H1 (cell line): ENCODE measurements at regions not wholly inside any gene's neighbourhood (a gene's known extent, or its start where the extent isn't known, plus 50 kb on each side); places are given as distances from the start of the nearest gene placed in this dataset.

Experiments
- CTCF ChIA-PET: fragments of 300-600 bp; sonication (Branson Sonifier 250); formaldehyde crosslinking; loops from one replicate; lab custom pipeline; 2021; ENCODE audit not compliant: partially characterized antibody; lab: Charles Lee
- POLR2A ChIA-PET: fragments of 300-600 bp; sonication (Branson Sonifier 250); formaldehyde crosslinking; loops from one replicate; lab custom pipeline; 2021; ENCODE audit warnings: inconsistent platforms; ENCODE audit not compliant: partially characterized antibody; lab: Charles Lee
- DNase-seq, 2 experiments: peaks; one replicate each; pipeline versions ENCODE4 v3.0.0 to v3.0.0-alpha.2; 2010 to 2022; ENCODE audit warnings: low spot score in 2 of 2, low read depth in 1 of 2, mixed read lengths in 1 of 2
- FAIRE-seq: peaks from 2 replicates; lab custom pipeline; 2011; peaks lifted over from hg19 to GRCh38; lab: Jason Lieb, UNC
- H2AFZ ChIP-seq: 2 replicates; pipeline ENCODE4 v1.8.1; 2012; ENCODE audit warnings: low read length, inconsistent platforms
- H2AK5ac ChIP-seq: 2 replicates; pipeline ENCODE4 v1.6.1; 2013; ENCODE audit warnings: low read depth, low read length
- H2BK120ac ChIP-seq: replicated peaks from 2 replicates; pipeline ENCODE3; 2013; ENCODE audit warnings: low read depth, low read length, inconsistent platforms
- H2BK12ac ChIP-seq: 2 replicates; pipeline ENCODE4 v1.6.1; 2013; ENCODE audit warnings: low read depth, low read length
- H2BK15ac ChIP-seq: 2 replicates; pipeline ENCODE4 v1.6.1; 2013; ENCODE audit warnings: low read length
- H2BK20ac ChIP-seq: 2 replicates; pipeline ENCODE4 v1.6.1; 2013; ENCODE audit warnings: low read length
- H2BK5ac ChIP-seq: 2 replicates; pipeline ENCODE4 v1.6.1; 2013; ENCODE audit warnings: low read depth, low read length
- H3K14ac ChIP-seq: 2 replicates; pipeline ENCODE4 v1.6.1; 2013; ENCODE audit warnings: inconsistent platforms; ENCODE audit not compliant: insufficient read length
- H3K18ac ChIP-seq: 2 replicates; pipeline ENCODE4 v1.6.1; 2013; ENCODE audit warnings: low read length; ENCODE audit errors: extremely low read depth
- H3K23ac ChIP-seq: 2 replicates; pipeline ENCODE4 v1.6.1; 2013; ENCODE audit warnings: inconsistent platforms; ENCODE audit not compliant: insufficient read length
- H3K23me2 ChIP-seq: 2 replicates; pipeline ENCODE4 v1.6.1; 2013; ENCODE audit warnings: low read depth, low read length
- H3K27ac ChIP-seq: 2 replicates; pipeline ENCODE4 v1.6.1; 2011; ENCODE audit warnings: low read depth, low read length, inconsistent platforms
- H3K27me3 ChIP-seq, 4 experiments: replicated peaks in 1 of 4; 1 replicate in 1 of 4; 2 replicates in 3 of 4; pipeline versions ENCODE4 v1.6.1 to v1.8.1; 2011 to 2013; ENCODE audit warnings: low read length in 3 of 4, mild to moderate bottlenecking in 3 of 4, inconsistent platforms in 2 of 4, mixed read lengths in 2 of 4, moderate library complexity in 1 of 4; ENCODE audit not compliant: control insufficient read depth in 3 of 4, insufficient read depth in 3 of 4; ENCODE audit errors: extremely low read depth in 1 of 4
- H3K36me3 ChIP-seq, 4 experiments: 2 replicates each; pipeline versions ENCODE4 v1.6.1 to v1.8.1; 2011 to 2013; ENCODE audit warnings: mild to moderate bottlenecking in 4 of 4, low read length in 3 of 4, moderate library complexity in 2 of 4, control low read depth in 1 of 4, inconsistent platforms in 1 of 4; ENCODE audit not compliant: insufficient read depth in 4 of 4, control insufficient read depth in 2 of 4
- H3K4ac ChIP-seq: replicated peaks from 2 replicates; pipeline ENCODE3; 2013; ENCODE audit warnings: low read length, low read depth, mixed read lengths, inconsistent platforms; ENCODE audit not compliant: insufficient read length
- H3K4me1 ChIP-seq, 4 experiments: replicated peaks in 1 of 4; 1 replicate in 1 of 4; 2 replicates in 3 of 4; pipeline versions ENCODE4 v1.6.1 to v1.8.1; 2011 to 2013; ENCODE audit warnings: low read length in 3 of 4, inconsistent platforms in 2 of 4, mixed read lengths in 1 of 4; ENCODE audit not compliant: insufficient read depth in 4 of 4, control insufficient read depth in 3 of 4
- H3K4me2 ChIP-seq, 2 experiments: 2 replicates each; pipeline versions ENCODE4 v1.6.1 to v1.8.1; 2011 to 2013; ENCODE audit warnings: low read depth in 2 of 2, low read length in 2 of 2, control low read depth in 1 of 2, inconsistent platforms in 1 of 2, mild to moderate bottlenecking in 1 of 2; ENCODE audit not compliant: insufficient read depth in 1 of 2
- H3K4me3 ChIP-seq, 4 experiments: fragments of 200-600, 300-600 bp in 1 of 4; sonication (generic), shearing (Covaris generic), sonication (Bioruptor Twin) in 1 of 4; 2 replicates each; pipeline versions ENCODE4 v1.5.1 to v1.8.1; 2011 to 2016; ENCODE audit warnings: low read length in 4 of 4, low read depth in 3 of 4, control low read depth in 2 of 4, inconsistent platforms in 2 of 4, mild to moderate bottlenecking in 2 of 4, mixed read lengths in 1 of 4, moderate library complexity in 1 of 4; ENCODE audit not compliant: insufficient read depth in 2 of 4; ENCODE audit errors: extremely low read depth in 1 of 4
- H3K56ac ChIP-seq: replicated peaks from 2 replicates; pipeline ENCODE3; 2013; ENCODE audit warnings: low read depth, mild to moderate bottlenecking, mixed read lengths, low read length, inconsistent platforms; ENCODE audit not compliant: insufficient read length
- H3K79me1 ChIP-seq: 2 replicates; pipeline ENCODE4 v1.6.1; 2013; ENCODE audit warnings: low read depth, low read length, control low read depth
- H3K79me2 ChIP-seq, 2 experiments: 2 replicates each; pipeline versions ENCODE4 v1.6.1 to v1.8.1; 2012 to 2013; ENCODE audit warnings: low read length in 2 of 2, mild to moderate bottlenecking in 2 of 2, inconsistent platforms in 1 of 2; ENCODE audit not compliant: insufficient read depth in 2 of 2, control insufficient read depth in 1 of 2
- H3K9ac ChIP-seq, 4 experiments: replicated peaks in 1 of 4; 1 replicate in 1 of 4; 2 replicates in 3 of 4; pipeline versions ENCODE4 v1.6.1 to v1.8.1; 2011 to 2013; ENCODE audit warnings: low read depth in 3 of 4, low read length in 3 of 4, control low read depth in 2 of 4, mild to moderate bottlenecking in 2 of 4, moderate library complexity in 2 of 4, inconsistent platforms in 1 of 4; ENCODE audit errors: extremely low read depth in 1 of 4
- H3K9me3 ChIP-seq, 2 experiments: 2 replicates each; pipeline versions ENCODE4 v1.6.1 to v1.8.1; 2012 to 2013; ENCODE audit warnings: mild to moderate bottlenecking in 2 of 2, moderate library complexity in 2 of 2, control low read depth in 1 of 2, inconsistent platforms in 1 of 2, low read depth in 1 of 2, low read length in 1 of 2, mixed read lengths in 1 of 2; ENCODE audit not compliant: insufficient read depth in 2 of 2
- H4K20me1 ChIP-seq, 2 experiments: replicated peaks in 1 of 2; 2 replicates each; pipeline versions ENCODE3 to v1.8.1; 2011 to 2013; ENCODE audit warnings: inconsistent platforms in 2 of 2, low read length in 2 of 2, mild to moderate bottlenecking in 1 of 2; ENCODE audit not compliant: insufficient read depth in 2 of 2, control insufficient read depth in 1 of 2
- H4K5ac ChIP-seq: 2 replicates; pipeline ENCODE4 v1.6.1; 2013; ENCODE audit warnings: low read length, low read depth, mixed read lengths, inconsistent platforms; ENCODE audit not compliant: insufficient read length
- H4K8ac ChIP-seq: 2 replicates; pipeline ENCODE4 v1.8.0; 2013; ENCODE audit warnings: mild to moderate bottlenecking, moderate library complexity, low read length, inconsistent platforms; ENCODE audit not compliant: insufficient read depth; ENCODE audit errors: extremely low read depth
- H4K91ac ChIP-seq: replicated peaks from 2 replicates; pipeline ENCODE3; 2013; ENCODE audit warnings: low read length, mixed read lengths, inconsistent platforms; ENCODE audit not compliant: insufficient read length
- CBX5 ChIP-seq: fragments of 300-800, 300-1000 bp; sonication (generic); IDR thresholded peaks from 2 replicates; pipeline ENCODE4 v1.7.1; 2016; ENCODE audit warnings: antibody characterized with exemption, low read length, low read depth
- USF2 ChIP-seq: IDR thresholded peaks from 2 replicates; pipeline ENCODE4 v1.6.1; 2011; ENCODE audit warnings: low read length, improper control_type of control experiment
- WGBS, 2 experiments: shearing (Covaris generic) in 1 of 2; methylation state at CpG; one replicate each; pipeline versions ENCODE4 v1.1.6 to v1.1.7; 2013 to 2015; ENCODE audit warnings: low lambda C conversion rate in 2 of 2, mixed read lengths in 2 of 2, inconsistent platforms in 1 of 2, low coverage in 1 of 2, missing lambda C conversion rate in 1 of 2; ENCODE audit not compliant: insufficient replicate concordance in 2 of 2, insufficient coverage in 1 of 2, insufficient read length in 1 of 2; ENCODE audit errors: extremely low coverage in 1 of 2, missing lambda C conversion rate in 1 of 2; 5-methylcytosine and 5-hydroxymethylcytosine counted together
- TF ChIP-seq, protein P1 (sequence below), 3 experiments: IDR thresholded peaks; 1 replicate in 2 of 3; 2 replicates in 1 of 3; pipeline versions ENCODE4 v1.5.1 to v1.6.1; 2011; ENCODE audit warnings: low read length in 3 of 3, mild to moderate bottlenecking in 3 of 3, inconsistent platforms in 2 of 3, low read depth in 1 of 3, moderate library complexity in 1 of 3; ENCODE audit not compliant: insufficient read depth in 1 of 3; ENCODE audit errors: control extremely low read depth in 1 of 3

- POLR2A ChIA-PET = no interaction called here
- no peak for DNase-seq
Measured at GRCh38 chr5:125699860-125700259, 723.3 kb upstream of the GRAMD2B start.

More at GRCh38 chr5:125699860-125700259, 723.3 kb upstream of the GRAMD2B start:
- no peaks in the 10 kb centered on the region for H3K79me2 ChIP-seq
- H4K5ac ChIP-seq = no peak overlapping the region
- CTCF ChIA-PET = interaction anchor here (0.9 kb wide), 1 partner anchor 1793 kb away, joined by 3 read pairs; no protein-coding TSS in a partner anchor
- no peak overlapping the region for H3K56ac ChIP-seq
- H2AK5ac ChIP-seq = no peak overlapping the region
- no peak overlapping the region for H2BK12ac ChIP-seq
- H2BK20ac ChIP-seq = no peak overlapping the region
- TF ChIP-seq CBX5 = no peak
- TF ChIP-seq USF2 = no peak
- TF ChIP-seq, protein P1, sequence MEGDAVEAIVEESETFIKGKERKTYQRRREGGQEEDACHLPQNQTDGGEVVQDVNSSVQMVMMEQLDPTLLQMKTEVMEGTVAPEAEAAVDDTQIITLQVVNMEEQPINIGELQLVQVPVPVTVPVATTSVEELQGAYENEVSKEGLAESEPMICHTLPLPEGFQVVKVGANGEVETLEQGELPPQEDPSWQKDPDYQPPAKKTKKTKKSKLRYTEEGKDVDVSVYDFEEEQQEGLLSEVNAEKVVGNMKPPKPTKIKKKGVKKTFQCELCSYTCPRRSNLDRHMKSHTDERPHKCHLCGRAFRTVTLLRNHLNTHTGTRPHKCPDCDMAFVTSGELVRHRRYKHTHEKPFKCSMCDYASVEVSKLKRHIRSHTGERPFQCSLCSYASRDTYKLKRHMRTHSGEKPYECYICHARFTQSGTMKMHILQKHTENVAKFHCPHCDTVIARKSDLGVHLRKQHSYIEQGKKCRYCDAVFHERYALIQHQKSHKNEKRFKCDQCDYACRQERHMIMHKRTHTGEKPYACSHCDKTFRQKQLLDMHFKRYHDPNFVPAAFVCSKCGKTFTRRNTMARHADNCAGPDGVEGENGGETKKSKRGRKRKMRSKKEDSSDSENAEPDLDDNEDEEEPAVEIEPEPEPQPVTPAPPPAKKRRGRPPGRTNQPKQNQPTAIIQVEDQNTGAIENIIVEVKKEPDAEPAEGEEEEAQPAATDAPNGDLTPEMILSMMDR (IDR thresholded peaks at IDR 0.05; ENCODE audit: control extremely low read depth in 1 of 3, insufficient read depth in 1 of 3, low read depth in 1 of 3, low read length in 3 of 3) = no peak
- no peak overlapping the region for H2AFZ ChIP-seq
- no peak overlapping the region for H2BK120ac ChIP-seq
- no peaks in the 10 kb centered on the region for H4K20me1 ChIP-seq
- H3K79me1 ChIP-seq = no peaks in the 10 kb centered on the region
- H3K4me2 ChIP-seq = no peak overlapping the region
- H3K4me1 ChIP-seq = no peaks in the 10 kb centered on the region; a peak in 2 of 7 replicates
- H2BK5ac ChIP-seq = no peak overlapping the region
- WGBS, 2 experiments = 69% methylated on average over 2 of the region's 2 CpGs; no CpG with 5 or more reads in 1 of the 2 experiments
- H3K23ac ChIP-seq = no peak overlapping the region
- no peak overlapping the region for H4K8ac ChIP-seq
- H3K14ac ChIP-seq = no peak overlapping the region
- no peak overlapping the region for H3K18ac ChIP-seq
- H3K27me3 ChIP-seq = no peaks in the 10 kb centered on the region
- no peak overlapping the region for H4K91ac ChIP-seq
- no peaks in the 10 kb centered on the region for H3K23me2 ChIP-seq
- H2BK15ac ChIP-seq = no peak overlapping the region
- H3K27ac ChIP-seq = no peak overlapping the region
- H3K9me3 ChIP-seq = peaks cover 0 to 5% of the 10 kb centered on the region in 2 experiments; a peak in 2 of 4 replicates
- H3K9ac ChIP-seq = no peak overlapping the region
- no peak overlapping the region for H3K4ac ChIP-seq
- no peak for FAIRE-seq
- no peak overlapping the region for H3K4me3 ChIP-seq
- H3K36me3 ChIP-seq = no peaks in the 10 kb centered on the region
